ENCODE measurements at regions not wholly inside any gene's neighbourhood (a gene's known extent, or its start where the extent isn't known, plus 50 kb on each side); places are given as distances from the start of the nearest gene placed in this dataset.

DNA sequence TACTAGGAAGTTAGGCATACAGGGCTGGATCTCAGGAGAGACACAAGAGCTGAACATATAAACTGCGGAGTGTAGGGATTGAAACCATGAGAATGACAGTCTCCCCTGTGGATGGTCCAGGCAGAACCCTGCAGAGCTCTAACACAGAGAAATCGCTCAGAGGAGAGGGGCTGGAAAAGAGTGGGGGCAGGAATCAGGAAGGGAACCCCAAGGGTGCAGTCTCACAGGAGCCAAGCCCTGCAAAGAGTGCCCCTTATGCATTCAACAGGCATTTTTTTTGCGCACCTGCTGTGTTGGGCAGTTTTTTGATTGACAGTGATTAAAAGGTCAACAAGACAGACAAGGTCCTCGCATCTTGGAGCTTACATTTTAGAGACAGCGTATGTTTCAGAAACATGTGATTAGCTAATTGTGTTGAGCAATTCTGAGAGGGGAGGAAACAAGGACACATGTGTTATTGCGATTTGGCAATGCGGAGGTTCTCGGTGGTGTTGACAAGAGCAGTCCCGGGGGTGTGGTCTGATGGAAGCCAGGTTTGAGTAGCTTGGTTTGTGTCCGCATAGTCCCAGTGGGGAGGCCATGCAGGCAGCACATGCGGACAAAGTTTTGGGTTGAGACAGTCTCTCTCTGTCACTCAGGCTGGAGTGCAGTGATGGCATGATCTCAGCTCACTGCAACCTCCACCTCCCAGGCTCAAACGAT is 182.6 kb upstream of the IRS2 start:
- H3F3A ChIP-seq (replicated peaks; ENCODE audit: insufficient read depth) = no peaks in the 10 kb centered on the region
- H3K4me3 ChIP-seq (ENCODE audit: low read depth in 2 of 2, low read length in 1 of 2) = no peak overlapping the region
- no peak for DNase-seq
- no peaks in the 10 kb centered on the region for H3K36me3 ChIP-seq (replicated peaks in 1 of 2; ENCODE audit: control insufficient read depth in 1 of 2, insufficient read depth in 2 of 2, low read length in 1 of 2)
- H3K27me3 ChIP-seq (ENCODE audit: insufficient read depth) = no peaks in the 10 kb centered on the region
- H3K4me2 ChIP-seq = no peak overlapping the region
- H3K4me1 ChIP-seq (ENCODE audit: control insufficient read depth in 1 of 2, insufficient read depth in 2 of 2, low read depth in 1 of 2, low read length in 1 of 2) = no peaks in the 10 kb centered on the region
- ChIA-PET CTCF (no interaction called here), POLR2A (no interaction called here)
- no peaks in the 10 kb centered on the region for H3K9me2 ChIP-seq
- TF ChIP-seq REST (IDR thresholded peaks at IDR 0.05; ENCODE audit: low read depth, low read length) (no peak), RCOR1 (IDR thresholded peaks at IDR 0.05; ENCODE audit: low read length) (no peak), GATA2 (CRISPR knock-in tag; IDR thresholded peaks at IDR 0.05) (no peak)
- TF ChIP-seq, protein P1, sequence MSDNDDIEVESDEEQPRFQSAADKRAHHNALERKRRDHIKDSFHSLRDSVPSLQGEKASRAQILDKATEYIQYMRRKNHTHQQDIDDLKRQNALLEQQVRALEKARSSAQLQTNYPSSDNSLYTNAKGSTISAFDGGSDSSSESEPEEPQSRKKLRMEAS (IDR thresholded peaks at IDR 0.05; ENCODE audit: low read depth) = no peak
- H3K9ac ChIP-seq = no peak overlapping the region
- no peaks in the 10 kb centered on the region for H4K20me1 ChIP-seq (ENCODE audit: insufficient read depth)
- H2AFZ ChIP-seq (ENCODE audit: low read depth) = no peak overlapping the region
- 82% methylated on average over 12 of the region's 12 CpGs for WGBS (ENCODE audit: low lambda C conversion rate)
- no peak overlapping the region for H3K27ac ChIP-seq (ENCODE audit: low read depth in 2 of 2, low read length in 1 of 2)
- no peaks in the 10 kb centered on the region for H3K9me3 ChIP-seq
- no peaks in the 10 kb centered on the region for H3K79me2 ChIP-seq (ENCODE audit: insufficient read depth)

DNA sequence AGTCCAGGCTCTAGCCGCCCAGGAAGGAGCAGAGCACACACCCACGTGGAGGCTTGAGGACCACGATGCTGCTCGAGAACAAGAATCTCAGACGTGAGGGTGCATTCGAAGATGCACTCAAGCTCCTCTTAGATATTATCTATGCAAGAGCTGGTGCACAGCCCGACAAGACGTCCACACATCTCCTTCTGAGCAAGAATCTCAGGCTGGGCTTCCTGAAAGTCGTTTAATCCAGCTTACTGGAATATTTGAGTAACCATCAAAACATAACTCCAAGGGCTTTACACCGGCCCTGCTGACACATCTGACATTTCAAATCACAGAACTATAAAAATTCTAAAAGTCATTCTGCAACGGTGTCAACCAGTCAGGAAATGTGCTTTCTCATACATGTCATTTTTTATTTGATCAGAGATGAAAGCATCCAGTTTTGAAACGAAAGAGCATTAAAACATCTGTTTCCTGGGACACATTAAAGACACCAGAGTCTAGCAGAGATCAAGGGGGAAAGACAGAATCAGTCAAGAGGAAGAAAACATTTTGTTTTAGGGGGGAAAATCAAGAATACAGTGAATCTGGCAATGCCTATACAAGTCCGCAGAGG is 177.7 kb upstream of the IRS2 start:
- no peak overlapping the region for H3K4me3 ChIP-seq (ENCODE audit: low read depth in 2 of 2, low read length in 1 of 2)
- ChIA-PET CTCF (interaction anchor here (1.5 kb wide), 1 partner anchor 17 kb away, joined by 5 read pairs; no protein-coding TSS in a partner anchor), POLR2A (no interaction called here)
- no peak overlapping the region for H2AFZ ChIP-seq (ENCODE audit: low read depth)
- no peaks in the 10 kb centered on the region for H3K4me1 ChIP-seq (ENCODE audit: control insufficient read depth in 1 of 2, insufficient read depth in 2 of 2, low read depth in 1 of 2, low read length in 1 of 2)
- H3K9me2 ChIP-seq = no peaks in the 10 kb centered on the region
- H3K27ac ChIP-seq (ENCODE audit: low read depth in 2 of 2, low read length in 1 of 2) = no peak overlapping the region
- H3K36me3 ChIP-seq (replicated peaks in 1 of 2; ENCODE audit: control insufficient read depth in 1 of 2, insufficient read depth in 2 of 2, low read length in 1 of 2) = no peaks in the 10 kb centered on the region
- DNase-seq = no peak
- no peak overlapping the region for H3K4me2 ChIP-seq
- H3F3A ChIP-seq (replicated peaks; ENCODE audit: insufficient read depth) = no peaks in the 10 kb centered on the region
- no peak overlapping the region for H3K9ac ChIP-seq
- TF ChIP-seq IRF3 (IDR thresholded peaks at IDR 0.05; ENCODE audit: low read depth, low read length) = no peak
- no peak for TF ChIP-seq RCOR1 (IDR thresholded peaks at IDR 0.05; ENCODE audit: low read length)
- TF ChIP-seq JUND (IDR thresholded peaks at IDR 0.05) = no peak
- TF ChIP-seq GABPA (IDR thresholded peaks at IDR 0.05; ENCODE audit: low read depth) = no peak
- WGBS (ENCODE audit: low lambda C conversion rate) = 79% methylated on average over 13 of the region's 13 CpGs
- H3K9me3 ChIP-seq = no peaks in the 10 kb centered on the region
- H4K20me1 ChIP-seq (ENCODE audit: insufficient read depth) = no peaks in the 10 kb centered on the region
- no peaks in the 10 kb centered on the region for H3K79me2 ChIP-seq (ENCODE audit: insufficient read depth)
- no peaks in the 10 kb centered on the region for H3K27me3 ChIP-seq (ENCODE audit: insufficient read depth)
